ENCODE measurements at regions not wholly inside any gene's neighbourhood (a gene's known extent, or its start where the extent isn't known, plus 50 kb on each side); places are given as distances from the start of the nearest gene placed in this dataset.
"Not testable (repeated sequence)": the region's sequence is repeated elsewhere in the genome, so short reads cannot be mapped to it uniquely, and the experiment has no call there.

DNA sequence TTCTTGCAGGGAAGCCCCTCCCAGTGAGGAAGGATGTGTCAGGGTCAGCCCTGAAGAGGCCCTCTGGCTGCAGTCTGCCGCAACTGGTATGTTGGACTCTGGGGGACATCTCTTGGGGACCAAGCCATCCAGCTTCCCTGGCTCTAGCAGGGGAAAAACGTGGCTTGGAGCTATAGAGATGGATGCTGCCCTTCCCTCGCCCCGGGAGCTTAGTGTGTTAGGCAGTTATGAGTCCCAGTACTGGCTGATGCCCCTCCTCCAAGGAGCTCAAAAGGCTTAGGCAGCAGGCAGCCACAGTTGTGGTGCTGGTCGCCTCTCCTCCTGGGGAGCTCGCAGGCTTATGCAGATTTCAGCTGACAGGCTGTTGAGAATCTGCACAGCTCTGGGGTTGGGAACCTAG, 353.1 kb upstream of the GBE1 start:
- no peak for DNase-seq

DNA sequence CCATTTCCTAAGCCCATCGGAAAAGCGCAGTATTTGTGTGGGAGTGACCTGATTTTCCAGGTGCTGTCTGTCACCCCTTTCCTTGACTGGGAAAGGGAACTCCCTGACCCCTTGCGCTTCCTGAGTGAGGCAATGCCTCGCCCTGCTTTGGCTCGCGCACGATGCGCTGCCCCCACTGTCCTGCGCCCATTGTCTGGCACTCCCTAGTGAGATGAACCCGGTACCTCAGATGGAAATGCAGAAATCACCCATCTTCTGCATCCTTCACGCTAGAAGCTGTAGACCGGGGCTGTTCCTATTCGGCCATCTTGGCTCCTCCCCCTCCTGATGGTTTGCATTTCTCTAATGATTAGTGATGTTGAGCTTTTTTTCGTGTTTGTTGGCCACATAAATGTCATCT, 349.3 kb upstream of the GBE1 start:
- not testable (repeated sequence) for DNase-seq

DNA sequence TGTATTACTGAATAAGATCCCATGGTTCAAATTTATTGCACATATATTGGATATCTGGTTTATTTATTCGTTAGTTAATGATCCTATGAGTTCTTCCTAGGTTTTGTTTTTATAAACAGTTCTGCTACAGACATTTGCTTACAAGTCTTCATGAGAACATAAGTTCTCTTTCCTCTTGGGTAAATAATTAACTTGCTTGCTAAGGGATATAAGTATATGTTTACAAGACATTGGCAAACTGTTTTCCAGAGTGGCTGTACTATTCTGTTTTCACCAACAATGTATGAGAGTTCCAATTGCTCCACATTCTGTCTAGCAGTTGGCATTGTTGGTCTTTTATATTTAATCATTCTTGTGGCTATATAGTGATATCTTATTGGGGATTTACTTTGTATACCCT, 341.8 kb upstream of the GBE1 start:
- no peak for DNase-seq

DNA sequence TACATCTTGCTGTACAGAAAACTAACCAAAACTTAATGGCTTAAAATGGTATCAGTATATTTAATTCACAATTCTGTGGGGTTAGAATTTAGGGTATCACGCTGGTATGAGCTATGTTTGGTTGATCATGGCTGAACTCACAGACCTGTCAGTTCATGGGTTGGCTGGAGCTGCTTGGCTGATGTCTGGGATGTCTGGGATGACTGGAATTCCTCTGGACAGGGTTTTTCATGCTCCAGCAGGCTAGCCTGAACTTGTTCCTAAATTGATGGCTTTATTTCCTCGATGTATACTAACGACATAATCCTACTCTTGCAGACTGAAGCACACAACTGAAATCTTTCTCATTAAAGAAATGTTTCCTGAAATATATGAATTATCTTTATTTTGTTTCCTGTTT, 338.9 kb upstream of the GBE1 start:
- no peak for DNase-seq

DNA sequence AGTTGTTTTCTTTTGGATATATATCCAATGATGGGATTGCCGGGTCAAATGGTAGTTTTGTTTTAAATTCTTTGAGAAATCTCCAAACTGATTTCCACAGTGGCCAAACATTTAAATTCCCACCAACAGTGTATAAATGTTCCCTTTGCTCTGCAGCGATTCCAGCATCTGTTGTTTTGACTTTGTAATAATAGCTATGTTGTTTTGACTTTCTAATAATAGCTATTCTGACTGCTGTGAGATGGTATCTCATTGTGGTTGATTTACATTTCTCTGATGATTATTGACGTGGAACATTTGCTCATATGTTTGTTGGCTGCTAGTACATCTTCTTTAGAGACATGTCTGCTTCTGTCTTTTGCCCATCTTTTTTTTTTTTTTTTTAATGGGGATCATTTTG, 332.2 kb upstream of the GBE1 start:
- no peak for DNase-seq

DNA sequence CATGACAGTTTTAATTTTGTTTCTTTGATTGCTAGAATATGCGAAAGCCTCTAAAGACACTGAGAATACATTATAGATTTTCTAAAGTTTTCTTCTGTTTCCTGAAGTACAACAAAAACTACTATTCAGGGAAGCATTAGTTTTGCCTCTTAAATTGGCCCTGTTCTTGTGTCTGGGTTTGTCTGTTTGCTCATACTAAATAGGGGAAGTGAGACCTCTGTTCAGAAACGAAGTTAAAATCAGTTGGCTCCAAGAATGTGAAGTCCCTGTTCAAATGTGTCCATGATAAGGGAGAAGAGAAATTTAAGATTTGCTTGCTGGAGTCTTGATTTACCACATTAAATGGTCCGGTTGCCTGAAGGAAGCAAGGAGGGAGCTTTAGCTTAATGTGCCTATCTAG, 327.3 kb upstream of the GBE1 start:
- DNase-seq: no peak

DNA sequence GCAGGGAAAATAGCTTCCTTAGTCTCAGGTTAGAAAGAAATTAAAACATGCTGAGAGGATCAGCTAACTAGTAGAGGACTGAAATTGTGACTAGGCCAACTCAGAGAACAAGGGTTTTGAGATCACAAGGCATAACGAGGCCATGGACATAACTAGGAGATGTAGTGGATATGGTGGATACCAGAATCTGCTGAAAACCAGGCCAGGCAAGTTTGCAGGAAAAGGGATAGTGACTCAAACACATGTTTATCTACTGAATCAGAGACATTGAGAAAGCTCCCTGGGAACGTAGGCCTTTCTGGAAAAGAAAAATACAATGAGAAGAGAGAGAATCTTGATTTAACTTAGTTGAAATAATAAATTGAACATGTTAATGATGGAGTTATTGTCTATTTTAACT, 326.5 kb upstream of the GBE1 start:
- DNase-seq: no peak

DNA sequence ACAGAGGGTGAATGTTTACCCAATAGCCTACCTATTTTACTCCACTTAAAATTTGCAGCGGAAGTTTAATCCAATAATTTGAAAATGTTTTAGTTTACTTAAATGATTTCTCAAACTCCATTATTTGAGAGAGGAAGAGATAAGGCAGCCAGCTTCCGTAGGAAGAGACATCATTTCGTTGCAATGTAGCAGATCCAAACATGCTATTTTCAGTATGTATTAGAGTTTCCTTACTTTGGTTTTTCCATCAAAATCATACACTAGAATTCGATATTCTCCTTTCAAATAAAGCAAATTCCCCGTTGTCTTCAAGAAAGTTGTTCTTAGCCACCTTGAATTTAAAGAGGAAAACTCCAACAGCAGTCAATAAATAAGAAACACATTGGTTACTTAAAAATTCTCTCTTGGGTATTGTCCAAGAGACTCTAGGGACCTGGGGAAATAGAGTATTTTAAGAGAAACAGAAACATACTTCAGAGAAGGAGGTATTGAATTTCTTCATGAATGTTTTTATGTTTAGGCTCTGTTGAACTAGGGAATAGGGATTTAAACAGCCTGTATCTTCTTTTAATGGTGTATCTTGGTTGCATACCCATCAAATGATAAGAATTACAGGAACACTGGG, 324.5 kb upstream of the GBE1 start:
- DNase-seq: no peak

DNA sequence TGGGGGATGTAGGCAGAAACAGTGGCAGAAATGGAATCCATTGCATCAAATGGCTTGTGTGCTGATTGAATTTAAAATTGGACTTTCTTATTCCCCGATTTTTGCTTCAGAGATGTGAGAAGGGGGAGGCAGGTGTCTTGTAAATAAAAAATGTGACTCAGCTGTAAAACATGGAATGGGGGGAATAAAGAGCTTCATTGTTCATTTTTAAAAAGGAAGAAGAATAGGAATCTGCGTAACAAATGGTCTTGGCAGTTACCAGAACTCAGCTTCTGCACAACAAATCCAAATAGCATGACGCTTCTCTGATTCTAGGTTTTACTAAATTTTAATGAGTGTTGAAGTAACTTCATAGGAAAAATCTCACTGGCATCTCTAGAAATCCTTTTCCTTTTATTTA, 323.9 kb upstream of the GBE1 start:
- DNase-seq: peak in 1 of 58 donors; percentile 21

DNA sequence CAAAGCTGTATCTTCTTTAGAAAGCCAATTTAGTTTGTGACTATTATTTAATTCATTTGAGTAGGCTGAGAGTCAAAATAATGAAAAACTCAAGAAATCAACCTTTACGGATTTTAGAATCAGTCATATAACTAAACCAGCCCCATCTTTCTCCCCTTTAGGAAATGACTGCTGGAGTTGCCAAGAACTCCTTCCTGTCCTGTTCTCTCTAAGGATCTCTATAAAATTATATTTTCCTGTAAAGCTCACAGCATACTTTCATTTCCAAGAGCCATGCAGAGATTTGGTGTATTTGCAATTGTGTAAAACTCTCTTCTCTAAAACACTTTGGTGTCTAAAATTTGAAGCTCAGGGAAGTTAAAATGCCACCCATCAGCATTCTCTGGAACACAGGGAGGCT, 323.4 kb upstream of the GBE1 start:
- no peak for DNase-seq

DNA sequence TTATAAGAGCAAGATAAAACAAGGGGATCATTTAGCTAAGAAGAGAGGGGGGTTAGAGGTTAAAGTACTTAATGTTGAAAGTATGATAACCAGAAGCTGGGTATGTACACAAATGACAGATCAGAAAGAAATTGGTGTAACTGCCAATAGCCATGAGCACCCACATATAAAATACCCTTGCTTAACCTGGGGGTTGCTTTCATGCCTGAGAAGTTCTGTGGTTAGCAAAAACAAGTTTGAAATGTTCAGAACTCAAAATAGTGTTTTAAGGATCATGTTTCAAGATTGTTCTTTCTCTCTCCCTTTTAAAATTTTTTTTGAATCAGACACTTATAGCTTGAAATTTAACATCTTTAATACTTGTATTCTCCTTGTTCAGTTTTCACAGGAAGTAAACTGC, 321.4 kb upstream of the GBE1 start:
- DNase-seq: no peak

DNA sequence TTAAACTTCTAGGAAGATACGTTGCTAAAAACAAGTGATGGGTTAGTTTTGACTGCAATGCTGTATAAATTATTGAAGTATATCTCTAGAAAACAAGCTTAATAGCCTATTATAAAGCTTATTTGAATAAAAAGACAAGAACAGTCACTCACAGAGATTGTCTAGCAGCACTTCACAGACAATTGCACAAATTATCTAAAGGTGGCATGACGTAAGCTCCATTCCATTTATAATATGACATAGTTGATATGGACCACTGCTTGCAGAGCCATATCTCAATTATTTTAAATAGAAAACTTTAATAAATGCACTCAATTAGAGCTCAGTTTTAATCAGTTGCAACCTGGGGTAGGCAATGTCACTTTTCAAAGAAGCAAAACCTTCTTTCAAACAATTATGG, 319.9 kb upstream of the GBE1 start:
- no peak for DNase-seq

DNA sequence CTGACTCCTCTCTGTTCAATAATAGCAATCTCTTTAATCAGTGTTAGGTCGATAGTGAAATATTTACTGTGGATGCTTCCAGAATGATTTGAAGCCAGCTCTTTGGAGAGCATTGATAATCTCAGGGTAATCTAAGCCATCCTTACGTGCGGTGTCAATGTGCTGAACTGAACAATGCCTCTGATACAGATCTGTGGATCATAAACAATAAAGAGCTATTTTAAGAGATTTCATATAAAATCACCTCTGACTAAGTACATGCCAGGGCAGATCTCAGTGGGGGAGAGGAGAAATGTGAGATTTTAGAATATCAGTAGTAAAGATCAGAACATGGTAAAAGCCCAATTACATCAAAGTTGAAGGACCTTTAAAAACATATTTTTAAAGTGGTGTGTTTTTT, 319.3 kb upstream of the GBE1 start:
- DNase-seq: no peak

DNA sequence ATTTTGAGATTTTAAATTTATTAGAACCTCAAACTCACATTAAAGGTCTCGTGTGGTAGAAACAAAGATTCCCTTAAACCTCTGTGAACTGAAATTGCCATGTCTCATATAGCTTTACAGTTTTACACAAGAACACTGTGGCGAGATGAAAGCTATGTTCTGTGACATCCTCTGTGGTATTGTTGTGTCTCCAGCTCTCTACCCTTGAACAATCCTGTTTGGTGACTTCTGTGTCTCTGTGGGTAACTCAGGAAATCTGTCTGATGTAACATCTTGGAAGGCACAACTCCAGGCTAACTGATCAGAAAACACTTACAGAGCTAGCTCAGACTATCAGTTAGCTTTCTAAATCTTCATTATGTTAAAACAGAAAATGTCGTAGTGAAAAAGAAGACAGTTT, 318.8 kb upstream of the GBE1 start:
- no peak for DNase-seq

DNA sequence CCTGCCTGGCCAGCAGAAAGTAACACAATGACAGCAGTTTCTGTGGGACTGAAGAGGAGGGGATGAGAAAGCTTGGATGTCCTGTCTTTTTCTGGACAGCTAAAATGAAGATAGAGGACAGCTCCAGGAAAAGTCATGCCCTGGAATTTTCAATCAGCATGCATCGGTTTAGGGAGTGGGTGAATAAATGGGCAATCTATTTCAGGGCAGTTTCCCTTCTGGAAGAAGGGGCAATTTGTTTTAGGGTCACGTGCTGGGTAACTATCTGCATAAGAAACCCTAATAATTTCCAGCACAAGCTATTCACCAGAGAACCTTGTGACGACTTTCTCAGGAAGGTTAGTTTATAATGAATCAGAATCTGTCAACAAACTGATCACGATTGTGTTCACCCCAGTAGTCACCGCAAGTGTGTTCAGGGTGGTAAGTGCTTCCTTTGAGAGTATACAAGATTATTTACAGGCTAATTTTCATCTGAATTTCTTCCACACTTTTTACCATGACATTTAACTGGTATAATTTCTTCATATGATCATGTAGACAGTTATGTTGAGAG, 318.0 kb upstream of the GBE1 start:
- no peak for DNase-seq

DNA sequence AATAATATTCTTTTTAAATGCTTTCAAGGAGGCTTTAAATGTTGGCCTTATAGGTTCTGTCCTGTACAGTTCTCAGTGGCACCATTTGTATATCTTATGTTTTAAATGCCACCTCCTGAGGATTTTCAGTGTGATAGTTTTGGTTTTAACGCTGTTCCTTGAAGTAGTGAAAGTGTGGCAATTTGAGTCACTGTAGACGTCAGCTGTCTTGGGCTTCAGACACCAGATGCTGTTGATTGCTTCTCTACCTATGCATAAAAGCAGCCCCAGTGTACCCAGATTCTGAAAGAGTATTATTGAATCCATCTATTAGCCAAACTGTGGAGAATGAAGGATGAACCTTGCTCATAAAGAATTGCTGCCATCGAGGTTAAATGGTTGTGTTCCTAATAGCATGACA, 316.8 kb upstream of the GBE1 start:
- DNase-seq: no peak

DNA sequence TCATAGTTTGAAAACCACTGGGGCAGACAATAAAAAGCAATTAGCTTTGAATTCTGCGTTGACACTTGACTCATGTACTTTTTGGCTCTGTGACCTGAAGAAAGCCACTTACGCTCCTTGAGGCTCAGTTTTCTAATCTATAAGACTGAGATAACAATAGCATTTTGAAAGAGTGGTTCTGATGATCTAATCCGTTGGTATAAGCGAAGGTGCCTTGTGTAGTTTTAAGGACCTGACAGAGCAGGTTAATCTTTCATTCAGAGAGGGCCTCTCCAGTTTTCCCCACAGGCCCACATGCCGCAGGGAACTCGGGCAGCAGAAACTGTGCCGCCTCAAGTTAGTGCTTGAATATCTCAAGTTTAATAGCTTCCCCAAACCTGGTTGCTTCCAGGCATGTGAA, 306.0 kb upstream of the GBE1 start:
- no peak for DNase-seq

DNA sequence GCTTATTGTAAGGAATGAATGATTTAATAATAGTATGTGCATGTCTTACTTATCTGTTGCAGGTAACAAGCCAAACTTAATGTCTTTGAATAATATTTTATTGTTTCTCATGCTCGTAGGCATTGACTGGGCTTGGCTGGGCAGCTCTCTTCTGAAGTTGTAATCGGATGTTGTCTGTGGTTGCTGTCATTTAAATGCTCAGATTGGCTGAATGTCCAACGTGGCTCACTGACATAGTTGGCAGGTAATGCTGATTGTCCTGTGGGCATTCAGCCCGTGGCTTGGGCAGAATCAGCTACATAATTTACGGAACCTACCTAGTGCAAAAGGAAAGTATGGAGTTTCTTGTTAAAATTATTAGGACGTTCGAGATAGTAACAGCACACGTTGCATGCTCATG, 297.4 kb upstream of the GBE1 start:
- no peak for DNase-seq

DNA sequence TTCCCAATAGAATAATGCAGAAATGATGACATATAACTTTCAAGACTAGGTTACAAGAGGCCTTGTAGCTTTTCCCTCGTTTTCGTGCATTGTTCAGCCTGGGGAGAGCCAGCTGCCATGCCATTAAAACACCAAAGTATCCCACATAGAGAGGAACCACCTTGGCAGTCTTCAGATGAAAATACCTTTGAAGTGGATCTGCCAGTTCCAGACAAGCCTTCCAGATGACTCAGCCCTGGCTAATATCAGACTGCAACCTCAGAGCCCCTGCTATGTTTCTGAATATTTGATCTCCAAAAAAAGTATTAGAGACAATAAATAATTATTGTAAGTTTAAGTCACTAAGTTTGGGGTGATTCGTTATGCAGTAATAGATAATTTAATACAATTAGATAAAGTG, 294.3 kb upstream of the GBE1 start:
- DNase-seq: no peak

DNA sequence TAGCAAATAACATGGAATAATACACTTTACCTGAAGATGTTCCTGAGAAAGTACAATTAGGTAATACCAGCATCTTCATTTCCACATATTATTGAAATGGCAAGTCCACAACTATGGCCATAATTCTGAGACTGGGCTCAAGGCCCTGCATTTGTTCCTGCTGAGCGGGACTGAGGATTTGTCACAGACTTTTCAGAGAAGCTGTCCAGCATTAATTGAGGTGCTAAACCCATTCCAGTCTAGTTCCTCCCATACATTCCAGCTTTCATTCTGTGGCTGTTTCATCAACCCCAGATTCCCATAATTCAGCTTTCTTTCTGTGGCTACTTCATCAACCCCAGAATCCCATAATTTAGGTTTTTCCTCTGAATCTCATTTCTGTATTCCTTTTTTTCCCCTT, 293.4 kb upstream of the GBE1 start:
- no peak for DNase-seq

DNA sequence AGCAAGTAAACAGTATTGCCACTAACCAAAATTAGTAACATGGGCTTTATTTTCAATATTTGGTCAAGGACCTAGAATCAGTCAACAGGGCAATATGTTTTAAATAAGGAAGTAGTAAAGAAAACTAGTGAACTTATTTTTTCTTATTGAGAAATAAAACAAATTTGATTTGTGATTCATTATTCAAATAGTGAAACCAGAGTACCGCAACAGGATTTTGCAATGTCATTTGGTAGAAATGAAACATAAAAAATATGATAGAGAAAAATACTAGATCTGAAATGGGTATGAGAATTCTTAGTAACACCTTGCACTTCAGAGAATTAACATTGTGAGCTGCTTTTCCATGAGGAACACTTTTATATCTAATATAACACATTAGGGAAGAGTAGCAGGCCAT, 291.8 kb upstream of the GBE1 start:
- no peak for DNase-seq

DNA sequence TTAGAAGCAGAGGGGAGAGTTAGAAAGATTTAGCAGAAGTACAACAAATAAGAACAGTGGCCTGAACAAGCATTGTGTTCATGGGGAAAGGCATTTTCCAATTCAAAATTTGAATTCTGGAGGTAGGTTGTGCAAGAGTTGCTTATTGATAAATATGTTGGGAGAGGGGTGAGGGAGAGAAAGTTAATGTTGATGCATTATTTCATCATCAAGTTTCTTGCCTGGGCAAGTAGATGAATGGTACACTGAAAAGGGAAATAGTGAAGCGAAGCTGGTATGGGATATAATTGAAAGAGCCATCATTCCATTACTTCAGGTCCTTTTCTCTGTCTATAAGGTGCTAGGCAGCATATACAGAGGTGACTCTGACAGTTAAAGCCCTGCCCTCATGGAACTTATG, 288.9 kb upstream of the GBE1 start:
- DNase-seq: no peak

DNA sequence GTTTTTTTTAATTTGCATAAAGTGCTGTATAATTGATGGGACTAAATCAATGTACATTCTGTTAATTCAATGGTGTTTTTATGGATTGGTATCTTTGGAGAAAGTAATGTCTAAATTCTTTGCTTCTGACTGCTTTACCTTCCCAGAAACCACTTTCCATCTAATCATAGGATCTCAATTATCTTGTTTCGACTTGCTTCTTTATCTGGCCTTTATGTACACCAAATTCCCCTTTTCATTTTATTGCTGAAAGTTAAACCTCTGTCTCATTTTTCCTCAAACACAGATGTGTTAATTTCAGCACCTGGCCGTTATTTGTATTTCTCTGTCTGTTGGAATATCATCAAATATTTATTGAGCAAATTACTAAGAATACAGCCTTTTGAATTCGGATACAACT, 287.3 kb upstream of the GBE1 start:
- no peak for DNase-seq

Measured in anterior cingulate cortex (tissue), 58 donors.